K562 (cell line): ENCODE measurements at regions not wholly inside any gene's neighbourhood (a gene's known extent, or its start where the extent isn't known, plus 50 kb on each side); places are given as distances from the start of the nearest gene placed in this dataset.
A peak's percentile ranks its signal among the peaks of the same experiment; 100 is the strongest.

Source experiments
- ATAC-seq: fragments of 200-7000 bp; cut with Tn5 transposase; 3 replicates; pipeline ENCODE4 v1.9.1; 2020; ENCODE audit warnings: moderate library complexity
- BruUV-seq: library from RNA; stranded (reverse); fragments of 400-500 nt; replicated peaks from 2 replicates; lab custom pipeline; 2021; lab: Mats Ljungman, UMichigan
- CTCF ChIA-PET: fragments of 300-600 bp; formaldehyde crosslinking; extraction: SDS; loops from one replicate; lab custom pipeline; 2021; ENCODE audit warnings: low intra/inter-chr PET ratio; lab: Yijun Ruan, JAX
- POLR2A ChIA-PET: fragments of 300-600, 350-650 bp; sonication (Branson Sonifier 250); formaldehyde crosslinking; extraction: SDS; loops from one replicate; lab custom pipeline; 2021; ENCODE audit warnings: antibody characterized with exemption, inconsistent platforms; lab: Yijun Ruan, JAX
- DNase-seq, 4 experiments: peaks; one replicate each; pipeline versions ENCODE4 v3.0.0 to v3.0.0-alpha.2; 2011 to 2018; ENCODE audit warnings: low spot score in 3 of 4, mixed read lengths in 3 of 4; ENCODE audit errors: extremely low read depth in 1 of 4
- FAIRE-seq: peaks from 2 replicates; lab custom pipeline; 2011; peaks lifted over from hg19 to GRCh38; lab: Jason Lieb, UNC
- H2AFZ ChIP-seq: 2 replicates; pipeline ENCODE4 v1.6.0; 2011; ENCODE audit warnings: low read depth, low read length, control low read depth, inconsistent platforms
- H3K27ac ChIP-seq: fragments of 200-600 bp; 3 replicates; pipeline ENCODE4 v1.8.0; 2011; ENCODE audit warnings: low read depth, mild to moderate bottlenecking, control low read depth, inconsistent platforms, low read length, moderate library complexity, mixed read lengths; ENCODE audit errors: extremely low read depth
- H3K27me3 ChIP-seq, 2 experiments: fragments of 300-600 bp in 1 of 2; 2 replicates in 1 of 2; 3 replicates in 1 of 2; pipeline versions ENCODE4 v1.6.0 to v1.8.0; 2011; ENCODE audit warnings: inconsistent platforms in 2 of 2, low read length in 2 of 2, mild to moderate bottlenecking in 1 of 2, mixed read lengths in 1 of 2, moderate library complexity in 1 of 2; ENCODE audit not compliant: control insufficient read depth in 2 of 2, insufficient read depth in 2 of 2
- H3K36me3 ChIP-seq: fragments of 300-600 bp; 3 replicates; pipeline ENCODE4 v1.8.0; 2011; ENCODE audit warnings: mild to moderate bottlenecking, low read length, inconsistent platforms; ENCODE audit not compliant: control insufficient read depth, insufficient read depth
- H3K4me1 ChIP-seq, 2 experiments: fragments of 200-600 bp in 1 of 2; replicated peaks in 1 of 2; 2 replicates in 1 of 2; 3 replicates in 1 of 2; pipeline versions ENCODE4 v1.5.1 to v1.8.0; 2011; ENCODE audit warnings: inconsistent platforms in 2 of 2, low read length in 2 of 2, mild to moderate bottlenecking in 1 of 2, mixed read lengths in 1 of 2, moderate library complexity in 1 of 2; ENCODE audit not compliant: control insufficient read depth in 2 of 2, insufficient read depth in 2 of 2
- H3K4me2 ChIP-seq: 2 replicates; pipeline ENCODE4 v1.6.1; 2011; ENCODE audit warnings: low read length, control low read depth, inconsistent platforms, mixed read lengths; ENCODE audit not compliant: insufficient read depth
- H3K4me3 ChIP-seq: fragments of 200-600 bp; sonication (generic), shearing (Covaris generic); 2 replicates; pipeline ENCODE4 v1.5.1; 2016; ENCODE audit warnings: control low read depth, inconsistent platforms
- H3K79me2 ChIP-seq: fragments of 200-600 bp; 3 replicates; pipeline ENCODE4 v1.8.0; 2011; ENCODE audit warnings: low read length, inconsistent platforms; ENCODE audit not compliant: control insufficient read depth, insufficient read depth
- H3K9ac ChIP-seq, 2 experiments: 2 replicates each; pipeline versions ENCODE4 v1.6.0 to v1.6.1; 2011; ENCODE audit warnings: low read depth in 2 of 2, low read length in 2 of 2, control low read depth in 1 of 2, inconsistent platforms in 1 of 2, mild to moderate bottlenecking in 1 of 2, mixed read lengths in 1 of 2; ENCODE audit not compliant: insufficient read depth in 1 of 2
- H3K9me1 ChIP-seq: one replicate; pipeline ENCODE4 v1.6.0; 2011; ENCODE audit warnings: inconsistent platforms, mild to moderate bottlenecking, low read length, moderate library complexity; ENCODE audit not compliant: control insufficient read depth, insufficient read depth
- H3K9me3 ChIP-seq: replicated peaks from 2 replicates; pipeline ENCODE4 v1.5.1; 2011; ENCODE audit warnings: low read depth, low read length, inconsistent platforms; ENCODE audit not compliant: control insufficient read depth, insufficient read depth
- H4K20me1 ChIP-seq: replicated peaks from 2 replicates; pipeline ENCODE4 v1.6.1; 2011; ENCODE audit warnings: low read length, inconsistent platforms, mixed read lengths; ENCODE audit not compliant: control insufficient read depth, insufficient read depth
- CTBP1 ChIP-seq: fragments of 450-650 bp; IDR thresholded peaks from 2 replicates; pipeline ENCODE4 v1.6.1; 2016; ENCODE audit warnings: borderline replicate concordance
- FOS ChIP-seq: IDR thresholded peaks from 3 replicates; pipeline ENCODE4 v1.6.1; 2011; ENCODE audit not compliant: insufficient read length; ENCODE audit errors: extremely low read depth
- HEY1 ChIP-seq: fragments of 250-450 bp; sonication (Bioruptor Pico); IDR thresholded peaks from 2 replicates; pipeline ENCODE4 v1.5.0; 2020; ENCODE audit warnings: mild to moderate bottlenecking, moderate library complexity, borderline replicate concordance
- HMG20A ChIP-seq: fragments of 450-650 bp; formaldehyde crosslinking; conservative IDR thresholded peaks from 2 replicates; pipeline ENCODE4 v1.4.0; 2020; ENCODE audit warnings: mild to moderate bottlenecking, mixed read lengths
- HSF4 ChIP-seq: fragments of 250-450 bp; sonication (Bioruptor Pico); IDR thresholded peaks from 2 replicates; pipeline ENCODE4 v2.1.2; 2022; ENCODE audit warnings: mild to moderate bottlenecking, moderate library complexity, borderline replicate concordance
- KLF16 ChIP-seq: IDR thresholded peaks from 2 replicates; pipeline ENCODE4 v1.6.1; 2016; ENCODE audit warnings: antibody characterized with exemption
- MEIS2 ChIP-seq: fragments of 450-650 bp; IDR thresholded peaks from 2 replicates; pipeline ENCODE4 v1.6.1; 2014; ENCODE audit warnings: mild to moderate bottlenecking; ENCODE audit not compliant: partially characterized antibody
- RBFOX2 ChIP-seq: fragments of 200-400 bp; formaldehyde crosslinking; IDR thresholded peaks from 2 replicates; pipeline ENCODE4 v1.6.1; 2017; ENCODE audit warnings: low read depth, mild to moderate bottlenecking, low read length, moderate library complexity
- SMAD4 ChIP-seq: fragments of 250-450 bp; sonication (Bioruptor Pico); conservative IDR thresholded peaks from 2 replicates; pipeline ENCODE4 v1.8.0; 2021; ENCODE audit warnings: inconsistent platforms, mild to moderate bottlenecking, moderate library complexity
- SMC3 ChIP-seq: conservative IDR thresholded peaks from 2 replicates; pipeline ENCODE4 v1.6.1; 2011; ENCODE audit warnings: low read depth, low read length, improper control_type of control experiment; ENCODE audit not compliant: insufficient read depth
- STAT5A ChIP-seq: IDR thresholded peaks from 2 replicates; pipeline ENCODE4 v1.6.1; 2012; ENCODE audit warnings: low read length, inconsistent platforms, borderline replicate concordance
- XRCC4 ChIP-seq: IDR thresholded peaks from one replicate; pipeline ENCODE4 v1.6.1; 2011; ENCODE audit not compliant: insufficient read depth, insufficient read length; ENCODE audit errors: extremely low read depth
- ZNF707 ChIP-seq: fragments of 250-450 bp; sonication (Bioruptor Pico); conservative IDR thresholded peaks from 2 replicates; pipeline ENCODE4 v1.8.0; 2022; ENCODE audit warnings: inconsistent platforms, mild to moderate bottlenecking, moderate library complexity
- WGBS: fragments of 100-300 bp; shearing (Covaris generic); methylation state at CpG from one replicate; pipeline ENCODE4 v1.1.6; 2016; ENCODE audit warnings: low coverage, mixed read lengths; ENCODE audit not compliant: insufficient coverage; ENCODE audit errors: missing lambda C conversion rate; 5-methylcytosine and 5-hydroxymethylcytosine counted together
- in situ Hi-C: fragments of 300-500 bp; cut with MboI; formaldehyde crosslinking; loops from 4 replicates; pipeline ENCODE4 v1.15.0; 2018; ENCODE audit warnings: inconsistent platforms, mixed read lengths
- intact Hi-C: fragments of 100-400 bp; cut with micrococcal nuclease; formaldehyde crosslinking; loops from 2 replicates; pipeline ENCODE4 v1.14.2; 2022
- TF ChIP-seq, protein P1 (sequence below): fragments of 250-450 bp; sonication (Bioruptor Pico); IDR thresholded peaks from 2 replicates; pipeline ENCODE4 v1.9.0; 2021; ENCODE audit warnings: mild to moderate bottlenecking, inconsistent platforms

DNA sequence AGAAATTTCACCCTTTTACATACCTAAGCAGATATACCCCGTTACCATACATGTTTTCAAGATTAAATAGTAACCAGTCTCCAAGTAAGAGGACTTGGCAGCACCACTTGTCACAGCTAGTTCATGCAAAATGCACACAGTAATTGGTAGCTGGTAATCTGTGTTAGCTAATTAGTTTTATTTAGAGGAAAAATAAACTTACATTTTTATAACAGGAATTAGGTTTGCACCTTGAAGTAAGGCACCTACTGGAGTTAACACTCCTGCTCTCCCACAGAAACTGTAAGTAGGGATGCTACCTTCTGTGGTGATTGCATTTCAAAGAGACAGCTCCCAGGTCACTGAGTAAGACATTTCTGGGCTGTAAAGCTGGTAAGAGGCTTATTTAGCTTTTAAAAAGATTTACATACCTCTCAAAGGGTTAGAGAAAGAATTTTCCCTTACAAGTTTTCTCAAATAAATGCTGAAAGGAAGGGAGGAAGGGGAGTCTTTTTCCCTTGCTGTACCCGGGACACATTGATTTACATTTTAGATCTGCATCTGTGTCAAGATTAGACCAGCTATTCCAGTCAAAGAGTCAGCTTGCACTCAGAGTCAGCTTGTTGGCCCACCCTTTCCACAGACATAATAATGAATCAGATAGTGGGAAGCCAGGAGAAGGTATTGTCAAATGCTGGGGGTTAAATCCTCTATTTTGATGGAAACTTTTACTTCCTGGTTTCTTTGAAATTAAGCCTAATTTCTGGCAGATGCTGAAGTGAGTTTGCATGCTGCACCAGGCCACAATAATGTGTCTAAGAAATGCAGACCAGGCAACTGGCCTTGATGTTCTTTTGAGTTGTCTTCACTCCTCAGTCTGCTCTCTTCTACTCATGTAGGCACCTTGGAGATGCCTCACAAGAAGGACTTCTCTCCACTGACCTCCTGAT, 77.6 kb upstream of the CHD2 start:
- Histone ChIP-seq H3K4me2 (no peak overlapping the region), H2AFZ (peak overlapping the region; percentile 60), H3K4me1 (peaks cover 17 to 26% of the 10 kb centered on the region in 2 experiments), H3K27me3 (no peaks in the 10 kb centered on the region), H3K9me1 (no peaks in the 10 kb centered on the region), H3K27ac (no peak overlapping the region), H3K9me3 (no peaks in the 10 kb centered on the region), H4K20me1 (no peaks in the 10 kb centered on the region), H3K36me3 (no peaks in the 10 kb centered on the region), H3K79me2 (no peaks in the 10 kb centered on the region), H3K4me3 (no peak overlapping the region), H3K9ac (no peak overlapping the region)
- WGBS: 14% methylated on average over 2 of the region's 2 CpGs
- no peak for ATAC-seq
- intact Hi-C loops: no loop called here
- ChIA-PET CTCF (no interaction called here), POLR2A (interaction anchor here (0.8 to 5.0 kb wide), 6 partner anchors 10 to 85 kb away, joined by 3 to 58 read pairs (median 8); partner anchors contain the start of gene CHD2)
- in situ Hi-C loops: no loop called here
- no peak for FAIRE-seq
- peak; percentile 15 for TF ChIP-seq MEIS2
- TF ChIP-seq STAT5A: no peak
- DNase-seq: no peak
- no TSS peak for BruUV-seq

GRCh38 chr15:92825985-92826384, 74.1 kb upstream of the CHD2 start:
- intact Hi-C loops: no loop called here
- H3K4me3 ChIP-seq: no peak overlapping the region
- in situ Hi-C loops: no loop called here
- no peak for DNase-seq
- no peaks in the 10 kb centered on the region for H3K9me1 ChIP-seq
- H3K4me2 ChIP-seq: no peak overlapping the region
- peaks cover 3 to 11% of the 10 kb centered on the region in 2 experiments for H3K4me1 ChIP-seq
- no peaks in the 10 kb centered on the region for H3K9me3 ChIP-seq
- no peak overlapping the region for H3K9ac ChIP-seq
- H3K79me2 ChIP-seq: no peaks in the 10 kb centered on the region
- BruUV-seq: no TSS peak
- H3K36me3 ChIP-seq: no peaks in the 10 kb centered on the region
- POLR2A ChIA-PET: interaction anchor here (0.8 to 1.1 kb wide), 2 partner anchors 16 to 69 kb away, joined by 3 read pairs; no protein-coding TSS in a partner anchor
- peak overlapping the region; percentile 69 for H2AFZ ChIP-seq
- 32% methylated on average over 2 of the region's 2 CpGs for WGBS
- CTCF ChIA-PET: no interaction called here
- no peak overlapping the region for H3K27ac ChIP-seq
- ATAC-seq: no peak
- H4K20me1 ChIP-seq: no peaks in the 10 kb centered on the region
- H3K27me3 ChIP-seq: no peaks in the 10 kb centered on the region
- FAIRE-seq: no peak
- TF ChIP-seq HEY1 (CRISPR knock-in tag): no peak
- no peak for TF ChIP-seq FOS
- TF ChIP-seq XRCC4: no peak
- TF ChIP-seq ZNF707 (CRISPR knock-in tag): no peak
- no peak for TF ChIP-seq CTBP1
- TF ChIP-seq, protein P1, sequence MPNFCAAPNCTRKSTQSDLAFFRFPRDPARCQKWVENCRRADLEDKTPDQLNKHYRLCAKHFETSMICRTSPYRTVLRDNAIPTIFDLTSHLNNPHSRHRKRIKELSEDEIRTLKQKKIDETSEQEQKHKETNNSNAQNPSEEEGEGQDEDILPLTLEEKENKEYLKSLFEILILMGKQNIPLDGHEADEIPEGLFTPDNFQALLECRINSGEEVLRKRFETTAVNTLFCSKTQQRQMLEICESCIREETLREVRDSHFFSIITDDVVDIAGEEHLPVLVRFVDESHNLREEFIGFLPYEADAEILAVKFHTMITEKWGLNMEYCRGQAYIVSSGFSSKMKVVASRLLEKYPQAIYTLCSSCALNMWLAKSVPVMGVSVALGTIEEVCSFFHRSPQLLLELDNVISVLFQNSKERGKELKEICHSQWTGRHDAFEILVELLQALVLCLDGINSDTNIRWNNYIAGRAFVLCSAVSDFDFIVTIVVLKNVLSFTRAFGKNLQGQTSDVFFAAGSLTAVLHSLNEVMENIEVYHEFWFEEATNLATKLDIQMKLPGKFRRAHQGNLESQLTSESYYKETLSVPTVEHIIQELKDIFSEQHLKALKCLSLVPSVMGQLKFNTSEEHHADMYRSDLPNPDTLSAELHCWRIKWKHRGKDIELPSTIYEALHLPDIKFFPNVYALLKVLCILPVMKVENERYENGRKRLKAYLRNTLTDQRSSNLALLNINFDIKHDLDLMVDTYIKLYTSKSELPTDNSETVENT (CRISPR knock-in tag): no peak
- no peak for TF ChIP-seq RBFOX2
- no peak for TF ChIP-seq HMG20A
- TF ChIP-seq SMC3: no peak
- no peak for TF ChIP-seq SMAD4 (CRISPR knock-in tag)
- no peak for TF ChIP-seq KLF16
- TF ChIP-seq HSF4: no peak
